NCI-H69 (cell line): ENCODE measurements at regions not wholly inside any gene's neighbourhood (a gene's known extent, or its start where the extent isn't known, plus 50 kb on each side); places are given as distances from the start of the nearest gene placed in this dataset.
A peak's percentile ranks its signal among the peaks of the same experiment; 100 is the strongest.
"Not testable (repeated sequence)": the region's sequence is repeated elsewhere in the genome, so short reads cannot be mapped to it uniquely, and the experiment has no call there.

Experiments used
- DNase-seq: peaks from one replicate; lab custom pipeline; 2025; lab: John Stamatoyannopoulos, UW

DNA sequence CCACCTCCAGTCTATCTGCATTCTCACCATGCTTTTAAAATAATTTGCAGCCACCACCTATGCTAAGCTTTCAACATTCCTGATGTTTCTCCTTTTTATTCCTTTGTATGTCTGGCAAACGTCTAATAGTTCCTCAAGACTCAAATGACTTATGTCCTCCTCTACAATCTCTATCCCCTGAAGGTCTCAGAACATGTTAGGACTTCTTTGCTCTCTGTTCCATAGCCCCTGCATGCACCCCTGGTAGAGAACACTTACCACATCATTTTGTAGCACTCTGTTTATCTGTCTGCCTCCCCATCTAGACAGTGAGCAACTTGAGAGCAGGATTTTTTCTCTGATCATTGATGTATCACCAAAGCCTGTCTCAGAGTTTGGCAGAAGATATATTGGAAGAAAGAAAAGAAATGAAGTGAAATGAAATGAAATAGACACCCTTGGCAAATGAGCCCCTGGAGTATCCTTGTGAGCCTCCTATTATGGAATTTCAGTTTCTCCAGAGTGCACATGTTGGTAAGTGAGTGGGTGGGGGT is 1231.2 kb upstream of the FLRT2 start:
- no peak for DNase-seq

DNA sequence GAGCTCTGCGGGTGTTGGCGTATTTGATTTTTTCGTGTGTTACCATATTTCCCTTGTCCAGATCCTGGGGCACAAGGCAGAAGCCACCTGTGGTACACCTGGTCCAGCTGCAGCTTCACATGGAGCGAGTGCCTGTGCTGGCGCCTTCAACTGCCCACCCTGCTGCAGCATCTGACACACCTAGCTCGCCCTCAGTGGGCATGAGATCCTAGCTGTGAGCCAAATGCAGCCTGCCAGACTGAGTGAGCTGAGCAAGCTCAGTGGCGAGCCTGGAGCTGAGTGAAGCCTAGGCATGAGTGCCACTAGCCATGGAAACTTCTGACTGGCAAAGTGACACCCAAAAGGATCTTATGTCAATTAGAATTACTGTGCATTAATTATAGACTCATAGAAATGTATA is 1226.8 kb upstream of the FLRT2 start:
- DNase-seq: no peak

DNA sequence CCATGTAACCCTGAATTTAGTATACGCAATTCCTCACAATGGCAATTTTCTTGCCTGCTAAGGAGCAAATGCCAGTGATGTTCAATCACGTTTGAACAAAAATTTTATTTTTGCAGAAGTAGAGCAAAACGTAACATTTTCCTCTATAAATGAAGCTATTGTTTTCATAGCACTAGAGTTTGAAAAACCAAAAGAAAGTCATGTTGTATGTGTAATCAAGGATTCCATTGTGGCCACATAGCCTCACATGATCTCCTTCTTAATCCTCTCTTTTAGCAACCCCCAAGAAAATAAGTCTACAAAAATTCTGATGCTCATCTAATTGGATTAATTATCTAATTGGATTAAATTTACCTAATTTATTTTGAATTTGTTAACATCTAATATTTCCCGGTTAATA is 1217.4 kb upstream of the FLRT2 start:
- no peak for DNase-seq

DNA sequence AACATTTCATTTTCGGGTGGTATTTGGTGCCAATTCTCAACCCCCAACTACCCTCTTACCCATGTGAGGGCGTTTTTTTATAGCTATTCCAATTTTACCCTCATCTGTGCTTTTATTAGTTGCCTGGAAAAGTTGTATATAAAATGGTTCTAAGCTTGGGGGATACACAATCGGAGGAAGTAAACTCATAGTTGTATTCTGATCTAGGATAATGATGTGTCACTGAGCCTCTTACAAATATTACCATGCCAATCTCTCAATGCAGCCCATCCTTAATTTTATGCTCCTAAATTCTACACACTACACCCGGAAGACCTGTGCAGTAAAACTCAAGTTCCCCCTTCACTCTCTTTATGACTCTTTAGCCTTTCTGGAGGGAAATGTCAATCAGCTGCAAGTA is 1206.5 kb upstream of the FLRT2 start:
- DNase-seq: no peak

DNA sequence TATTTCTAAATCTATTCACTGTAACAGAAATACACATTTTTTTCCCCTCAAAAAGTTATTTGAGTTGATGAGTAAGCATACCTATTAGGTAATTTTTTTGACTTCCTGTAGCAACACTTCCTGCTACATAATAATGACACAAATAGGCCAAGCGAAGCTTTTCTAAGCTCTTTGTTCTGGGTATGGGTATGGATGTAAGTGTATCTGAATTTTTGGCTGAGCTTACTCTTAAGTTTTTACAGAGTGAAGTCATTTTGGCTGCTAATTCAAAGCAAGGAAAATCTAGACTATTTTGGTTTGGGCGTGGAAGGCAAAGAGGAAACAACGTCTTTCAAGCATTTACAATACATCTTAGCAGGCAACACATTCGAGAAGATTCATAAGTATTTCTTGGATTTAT is 1206.0 kb upstream of the FLRT2 start:
- no peak for DNase-seq

DNA sequence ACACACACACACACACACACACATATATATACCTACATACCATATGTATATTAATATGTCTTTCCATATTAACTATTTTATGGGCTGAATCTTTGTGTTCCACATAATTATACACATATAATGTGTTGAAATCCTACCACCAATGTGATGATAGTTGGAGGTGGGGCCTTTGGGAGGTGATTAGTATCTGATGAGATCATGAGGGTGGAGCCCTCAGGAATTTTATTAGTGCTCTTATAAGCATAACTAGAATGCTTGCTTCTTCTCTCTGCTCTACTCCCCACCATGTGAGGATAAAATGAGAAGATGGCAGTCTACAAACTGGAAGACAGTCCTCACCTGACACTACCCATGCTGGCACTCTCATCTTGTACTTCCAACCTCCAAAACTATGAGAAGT is 1193.5 kb upstream of the FLRT2 start:
- no peak for DNase-seq

DNA sequence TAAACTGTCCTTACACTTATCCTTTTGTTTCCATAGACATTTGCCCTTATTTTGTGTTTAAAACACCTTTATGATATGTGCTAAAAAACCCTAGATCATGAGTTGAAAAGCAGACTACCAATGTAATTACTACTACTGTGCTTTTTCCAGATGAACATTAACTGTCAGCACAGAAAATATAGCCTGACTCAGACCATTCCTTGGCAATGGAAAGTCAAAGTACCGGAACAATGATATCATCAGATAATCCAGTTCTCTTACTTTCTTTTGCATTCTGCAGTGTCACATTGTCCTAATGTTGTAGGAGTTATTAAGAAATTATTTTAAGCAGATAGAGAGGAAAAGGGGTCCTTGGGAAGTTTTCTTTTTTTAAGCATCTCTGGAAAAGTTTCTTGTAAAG is 1189.0 kb upstream of the FLRT2 start:
- DNase-seq: no peak

DNA sequence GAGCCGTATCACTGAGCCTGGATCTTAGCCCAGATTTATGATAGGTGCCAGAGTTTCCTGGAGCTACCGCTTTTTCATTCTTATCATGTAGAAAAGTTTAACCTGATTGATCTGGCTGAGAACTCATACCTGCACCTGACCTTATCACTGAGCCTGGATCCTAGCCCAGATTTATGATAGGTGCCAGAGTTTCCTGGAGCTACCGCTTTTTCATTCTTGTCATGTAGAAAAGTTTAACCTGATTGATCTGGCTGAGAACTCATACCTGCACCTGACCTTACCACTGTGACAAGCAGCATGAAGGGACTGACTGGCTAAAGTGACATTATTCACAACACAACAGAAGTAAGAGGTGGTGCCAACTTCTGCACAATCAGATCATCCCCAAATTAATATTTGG is 1188.1 kb upstream of the FLRT2 start:
- not testable (repeated sequence) for DNase-seq

DNA sequence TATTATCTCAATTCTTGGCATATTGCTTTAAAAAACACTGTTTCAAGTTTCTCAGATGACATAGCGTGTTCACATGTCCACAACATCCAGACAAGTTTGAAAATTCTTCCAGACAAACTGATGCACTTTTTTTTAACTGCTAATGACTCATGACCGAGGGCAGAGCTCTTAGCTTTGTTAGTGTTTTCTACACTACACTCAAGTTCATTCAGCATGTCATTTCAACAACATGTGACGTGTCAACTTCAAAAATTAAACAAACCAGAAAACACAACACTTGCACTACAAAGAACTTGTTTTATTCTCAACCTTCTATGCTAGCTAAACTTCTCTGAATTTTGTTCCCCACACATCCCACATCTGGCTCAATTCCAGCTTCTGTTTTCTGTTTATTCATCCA is 1186.3 kb upstream of the FLRT2 start:
- DNase-seq: no peak

DNA sequence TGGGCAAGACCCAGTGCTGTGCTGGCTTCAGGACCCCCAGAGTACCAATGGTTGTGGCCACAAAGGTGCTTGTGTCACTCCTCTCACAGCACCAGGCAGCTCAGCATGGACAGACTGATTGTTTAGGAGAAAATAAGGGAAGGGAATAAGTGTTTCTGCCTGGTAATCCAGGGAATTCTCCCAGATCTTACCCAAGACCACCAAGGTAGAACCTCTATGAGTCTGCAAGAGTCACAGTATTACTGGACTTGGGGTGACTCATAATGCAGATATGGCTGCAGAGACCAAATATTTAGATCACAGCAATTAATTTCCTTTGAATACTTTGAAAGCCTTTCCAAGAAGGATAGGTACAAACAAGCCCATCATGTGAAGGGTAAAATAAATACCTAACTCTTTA is 1178.3 kb upstream of the FLRT2 start:
- DNase-seq: no peak

DNA sequence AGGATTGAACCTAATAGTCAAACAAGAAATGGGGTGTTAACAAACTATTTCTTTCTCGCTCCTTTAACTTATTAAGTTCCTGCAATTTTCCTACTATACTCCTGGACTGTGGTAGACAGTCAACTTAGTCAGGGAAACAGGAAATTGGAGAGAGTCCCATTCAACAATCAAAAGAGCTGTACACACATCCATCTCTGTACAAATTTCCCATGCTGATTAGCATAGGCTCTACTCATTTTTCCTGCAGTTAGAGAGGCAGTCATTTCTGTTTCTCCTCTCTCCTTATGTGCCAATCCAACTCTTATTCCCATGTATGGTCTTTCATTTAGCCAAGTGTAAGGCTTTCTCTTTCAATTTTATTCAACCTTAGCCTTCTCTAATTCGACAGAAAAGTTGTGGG is 1168.5 kb upstream of the FLRT2 start:
- DNase-seq: no peak

DNA sequence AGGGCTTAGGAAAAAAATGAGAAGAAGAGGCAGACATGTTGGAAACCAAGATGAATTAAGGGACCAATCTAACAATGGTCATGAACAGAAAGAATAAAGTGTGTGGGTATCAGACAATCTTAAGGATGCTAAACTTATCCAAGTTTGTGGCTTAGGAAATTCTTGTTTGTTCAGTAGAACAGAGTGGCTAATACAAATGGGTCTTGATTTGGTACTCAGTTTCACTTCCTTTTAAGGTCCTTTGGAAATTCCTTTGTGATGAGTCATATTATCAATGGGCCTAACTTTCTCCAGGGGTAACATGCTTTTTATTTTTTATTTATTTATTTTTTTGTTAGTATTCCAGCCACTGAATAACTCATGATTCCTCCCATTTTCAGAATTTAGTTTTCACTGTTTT is 1154.7 kb upstream of the FLRT2 start:
- no peak for DNase-seq

DNA sequence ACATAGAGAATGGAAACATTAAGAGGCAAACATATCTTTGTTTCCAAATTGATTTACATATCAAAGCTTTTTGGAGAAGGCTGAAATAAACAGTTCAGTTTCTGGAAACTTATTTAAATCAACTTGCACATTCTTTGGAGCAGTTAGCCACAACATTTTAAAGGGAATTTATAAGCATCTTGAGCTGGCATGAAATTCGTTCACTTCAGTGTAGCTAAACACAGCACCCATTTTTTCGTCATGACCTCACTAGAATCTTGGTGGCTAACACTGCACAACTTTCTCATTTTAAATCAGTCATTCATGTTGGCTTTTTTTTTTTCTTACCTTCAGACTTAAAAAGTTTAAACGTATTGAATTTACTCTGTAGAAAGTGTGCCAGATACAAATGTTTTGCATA is 1139.9 kb upstream of the FLRT2 start:
- DNase-seq: no peak

DNA sequence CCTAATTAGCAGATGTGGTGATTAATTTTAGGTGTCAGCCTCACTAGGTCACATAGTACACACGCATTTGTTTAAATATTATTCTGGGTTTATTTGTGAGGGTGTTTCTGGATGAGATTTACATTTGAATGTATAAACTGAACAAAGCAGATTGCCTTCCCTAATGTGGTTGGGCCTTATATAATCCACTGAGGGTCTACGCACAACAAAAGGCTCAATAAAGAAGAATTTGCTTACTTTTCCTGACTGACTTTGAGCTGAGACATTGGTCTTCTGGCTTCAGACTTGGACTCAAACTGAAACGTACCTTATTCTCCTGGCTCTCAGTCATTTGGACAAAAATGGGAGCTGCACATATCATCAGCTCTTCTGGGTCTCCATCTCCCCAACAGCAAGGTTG is 1132.3 kb upstream of the FLRT2 start:
- DNase-seq: no peak

DNA sequence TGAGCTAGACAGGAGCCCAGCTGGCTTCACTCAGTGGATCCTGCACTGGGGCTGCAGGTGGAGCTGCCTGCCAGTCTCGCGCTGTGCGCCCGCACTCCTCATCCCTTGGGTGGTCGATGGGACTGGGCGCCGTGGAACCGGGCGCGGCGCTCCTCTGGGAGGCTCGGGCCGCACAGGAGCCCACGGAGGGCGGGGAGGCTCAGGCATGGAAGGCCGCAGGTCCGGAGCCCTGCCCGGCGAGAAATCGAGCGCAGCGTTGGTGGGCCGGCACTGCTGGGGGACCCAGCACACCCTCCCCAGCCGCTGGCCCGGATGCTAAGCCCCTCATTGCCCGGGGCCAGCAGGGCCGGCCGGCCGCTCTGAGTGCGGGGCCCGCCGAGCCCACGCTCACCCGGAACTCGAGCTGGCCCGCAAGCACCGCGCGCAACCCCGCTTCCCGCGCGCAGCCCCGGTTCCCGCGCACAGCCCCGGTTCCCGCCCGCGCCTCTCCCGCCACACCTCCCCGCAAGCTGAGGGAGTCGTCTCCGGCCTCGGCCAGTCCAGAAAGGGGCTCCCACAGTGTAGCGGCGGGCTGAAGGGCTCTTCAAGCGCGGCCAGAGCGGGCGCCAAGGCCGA is 1130.5 kb upstream of the FLRT2 start:
- DNase-seq: no peak

DNA sequence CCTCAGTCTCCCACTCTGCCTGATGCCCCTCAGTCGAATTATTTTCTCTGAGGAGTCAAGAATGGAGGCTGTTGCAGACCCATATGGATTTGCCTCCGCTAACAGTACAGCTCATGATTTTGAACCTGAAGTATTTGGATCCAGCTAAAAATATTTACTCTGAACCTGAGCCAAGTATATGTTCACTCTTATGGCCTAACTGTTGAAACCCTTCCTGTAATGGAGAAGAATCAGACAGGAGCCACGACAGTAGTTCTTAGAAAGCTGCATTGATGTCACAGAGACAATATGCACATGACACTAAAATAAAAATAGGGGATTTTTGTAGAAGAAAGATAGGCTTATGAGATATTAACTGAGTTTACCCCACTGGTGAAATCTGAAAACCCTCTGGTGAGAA is 1128.3 kb upstream of the FLRT2 start:
- DNase-seq: peak; percentile 17

DNA sequence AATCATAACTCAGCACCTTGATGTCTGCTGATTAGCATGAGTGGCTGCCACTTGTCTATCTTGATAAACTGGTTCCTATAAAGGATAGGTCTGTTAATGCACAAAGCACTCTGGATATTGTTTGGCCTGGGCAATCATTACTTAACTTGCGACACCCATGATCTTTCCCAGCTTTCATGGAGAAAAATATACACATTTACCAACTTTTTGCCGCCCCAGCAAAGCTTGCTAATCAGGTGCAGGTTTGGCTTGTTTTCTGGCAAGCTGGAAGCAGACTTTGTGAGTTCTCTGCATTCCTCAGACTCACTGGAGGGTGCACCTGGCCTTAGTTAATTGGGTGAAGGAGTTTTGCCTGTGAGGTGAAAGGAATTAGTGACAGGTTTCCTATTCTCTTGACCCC is 1126.4 kb upstream of the FLRT2 start:
- DNase-seq: peak; percentile 45

DNA sequence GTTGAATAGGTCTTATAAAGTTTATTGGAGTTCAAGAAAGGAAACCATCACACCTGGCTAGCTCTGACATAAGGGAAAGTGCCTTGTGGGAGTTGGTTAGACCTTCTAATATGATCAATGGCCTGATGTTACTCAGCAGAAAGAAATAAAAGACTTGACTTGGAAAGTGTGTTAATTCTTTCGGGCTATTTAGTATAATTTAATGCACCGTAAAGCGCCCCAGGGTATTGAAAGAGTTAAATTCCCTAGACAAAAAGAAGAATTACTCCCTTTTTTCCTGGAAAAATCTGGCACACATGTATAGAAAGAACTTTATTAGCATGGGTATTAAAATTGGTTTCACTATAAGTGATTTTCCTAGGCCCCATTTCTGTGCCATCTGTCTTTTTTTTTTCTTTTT is 1125.7 kb upstream of the FLRT2 start:
- DNase-seq: peak; percentile 78

DNA sequence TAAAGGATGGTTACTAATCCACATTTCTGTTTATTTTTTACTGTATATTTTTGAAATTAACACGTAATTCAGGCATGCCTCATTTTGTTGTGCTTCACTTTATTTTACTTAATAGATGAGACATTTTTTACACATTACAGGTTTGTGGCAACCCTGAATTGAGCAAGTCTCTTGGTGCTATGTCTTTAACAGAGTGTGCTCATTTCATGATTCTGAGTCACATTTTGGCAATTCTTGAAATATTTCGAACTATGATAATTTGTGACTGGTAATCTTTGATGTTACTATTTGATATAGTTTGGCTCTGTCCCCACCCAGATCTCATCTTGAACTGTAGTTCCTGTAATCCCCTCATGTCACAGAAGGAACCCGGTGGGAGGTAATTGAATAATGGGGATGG is 1120.5 kb upstream of the FLRT2 start:
- no peak for DNase-seq

DNA sequence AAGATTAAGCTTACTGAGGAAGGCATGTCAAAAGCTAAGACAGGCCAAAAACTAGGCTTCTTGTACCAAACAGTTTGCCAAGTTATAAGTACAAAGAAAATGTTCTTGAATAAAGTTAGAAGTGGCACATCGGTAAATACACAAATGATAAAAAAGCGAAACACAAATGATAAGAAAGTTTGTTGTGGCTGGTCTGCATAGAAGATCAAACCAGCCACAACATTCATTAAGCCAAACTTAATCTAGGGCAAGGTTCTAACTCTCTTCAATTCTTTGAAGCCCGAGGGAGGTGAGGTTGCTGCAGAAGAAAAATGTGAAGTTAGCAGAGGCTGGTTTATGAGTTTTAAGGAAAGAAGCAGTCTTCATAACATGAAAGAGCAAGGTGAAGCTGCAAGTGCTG is 1119.6 kb upstream of the FLRT2 start:
- no peak for DNase-seq

DNA sequence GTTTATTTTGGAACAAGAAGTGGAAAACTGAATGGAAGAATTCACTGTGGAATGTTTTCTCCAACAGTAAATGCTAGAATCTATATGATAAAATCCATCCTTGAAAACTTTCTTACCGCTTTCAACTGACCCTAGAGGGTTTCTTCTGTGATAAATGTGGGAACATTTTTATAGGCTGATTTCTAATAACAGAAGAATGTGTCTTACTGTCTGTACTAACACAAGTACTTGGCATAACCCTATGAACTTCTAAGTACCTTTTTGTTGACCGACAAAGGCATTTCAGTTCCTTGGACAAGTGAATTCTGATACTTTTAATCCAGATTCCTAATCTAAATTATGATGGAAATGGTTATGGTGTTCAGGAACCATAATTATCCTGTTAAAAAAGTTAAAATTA is 1109.7 kb upstream of the FLRT2 start:
- DNase-seq: no peak

DNA sequence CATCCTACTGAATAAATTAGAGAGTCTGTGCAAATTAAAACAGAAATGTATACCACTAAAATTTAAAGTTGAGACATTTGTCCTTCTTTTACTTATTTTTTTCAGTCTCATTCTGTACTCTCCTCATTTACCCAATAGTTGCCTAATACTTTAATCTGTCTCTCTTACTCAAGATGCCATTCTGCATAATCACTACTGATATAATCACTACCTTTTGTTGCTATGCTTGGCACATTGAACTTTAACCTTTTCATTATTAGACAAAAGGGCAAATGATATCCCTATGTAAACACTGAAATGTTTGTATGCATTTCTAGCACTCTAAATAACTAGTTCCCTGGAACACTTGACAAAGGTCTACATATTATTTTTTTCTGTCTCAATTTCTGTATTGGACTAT is 1108.3 kb upstream of the FLRT2 start:
- DNase-seq: peak; percentile 73

DNA sequence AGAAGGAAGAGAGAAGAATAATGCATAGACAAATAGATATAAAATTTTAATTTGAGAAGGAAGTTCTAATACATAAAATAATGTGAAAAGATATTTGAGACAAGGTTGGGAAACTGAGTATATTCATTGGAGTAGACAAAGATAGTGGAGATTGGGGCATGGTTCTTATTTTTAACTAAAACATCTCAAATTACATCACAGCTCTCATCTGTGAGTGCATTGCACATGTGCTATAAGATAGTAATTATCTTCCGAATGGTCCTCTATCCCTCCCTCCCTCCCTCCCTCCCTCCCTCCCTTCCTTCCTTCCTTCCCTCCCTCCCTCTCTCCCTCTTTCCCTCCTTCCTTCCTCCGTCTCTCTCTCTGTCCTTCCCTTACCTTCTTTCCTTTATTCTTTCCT is 1104.0 kb upstream of the FLRT2 start:
- peak; percentile 43 for DNase-seq

DNA sequence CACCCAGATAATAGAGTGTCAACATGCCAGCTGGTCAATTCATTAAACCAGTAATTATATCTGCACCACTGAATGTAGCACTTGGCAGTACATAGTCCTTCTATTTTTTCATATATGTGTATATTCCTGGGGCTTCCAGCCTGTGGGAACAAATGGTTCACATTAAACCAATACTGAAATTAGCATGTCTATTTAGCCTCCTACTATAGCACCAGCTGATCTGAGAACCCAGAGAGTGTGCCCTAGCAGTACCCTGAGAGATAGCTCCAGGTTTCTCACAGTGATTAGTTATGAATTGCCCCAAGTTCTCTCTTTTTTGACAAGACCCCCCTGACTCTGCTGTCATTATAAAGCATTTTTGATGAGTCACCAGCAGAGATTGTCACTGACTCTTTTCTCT is 1097.3 kb upstream of the FLRT2 start:
- DNase-seq: peak; percentile 95

DNA sequence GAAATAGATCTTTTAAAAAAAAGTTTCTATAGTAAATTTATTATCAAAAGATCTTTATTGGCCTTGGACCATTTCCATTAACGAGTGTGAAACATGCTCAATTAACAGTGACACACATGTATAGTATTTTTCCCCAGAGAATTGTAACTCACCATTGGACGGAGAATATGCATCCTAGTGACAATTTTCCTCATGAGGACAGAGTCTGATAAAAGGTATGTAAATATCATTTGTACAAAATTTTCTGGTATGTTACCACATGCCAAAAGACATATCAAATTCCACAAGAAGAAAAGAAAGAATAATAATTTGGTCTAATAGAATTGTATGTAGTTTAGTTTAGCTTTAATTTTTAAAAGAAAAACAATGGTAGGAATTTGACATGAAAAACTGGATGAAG is 1096.0 kb upstream of the FLRT2 start:
- DNase-seq: no peak
